GM18520 (cell line): ENCODE measurements at regions not wholly inside any gene's neighbourhood (a gene's known extent, or its start where the extent isn't known, plus 50 kb on each side); places are given as distances from the start of the nearest gene placed in this dataset.

ENCODE experiments used
- ATAC-seq: cut with Tn5 transposase; IDR thresholded peaks from one replicate; pipeline ENCODE4 v1.9.1; 2021; ENCODE audit not compliant: unreplicated experiment

DNA sequence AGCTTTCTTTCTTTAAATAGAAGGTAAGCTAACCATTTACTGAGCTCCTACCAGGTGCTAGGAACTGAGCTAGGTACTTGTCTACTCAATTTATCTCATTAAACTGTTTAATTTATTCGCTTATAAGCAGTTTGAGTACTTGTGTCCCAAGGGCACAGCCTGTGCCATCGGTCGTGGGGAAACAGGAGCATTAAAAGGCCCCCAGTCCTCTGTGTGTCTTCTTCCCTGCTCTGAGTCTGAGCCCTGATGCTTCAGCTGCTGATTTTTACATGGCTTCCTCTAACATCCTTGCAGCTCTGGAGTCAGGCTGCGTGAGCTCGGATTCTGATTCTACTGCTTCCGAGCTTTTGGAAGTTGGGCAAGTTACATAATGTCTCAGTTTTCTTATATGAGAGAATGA lies 239.5 kb downstream of the EDEM1 start:
- no peak for ATAC-seq

DNA sequence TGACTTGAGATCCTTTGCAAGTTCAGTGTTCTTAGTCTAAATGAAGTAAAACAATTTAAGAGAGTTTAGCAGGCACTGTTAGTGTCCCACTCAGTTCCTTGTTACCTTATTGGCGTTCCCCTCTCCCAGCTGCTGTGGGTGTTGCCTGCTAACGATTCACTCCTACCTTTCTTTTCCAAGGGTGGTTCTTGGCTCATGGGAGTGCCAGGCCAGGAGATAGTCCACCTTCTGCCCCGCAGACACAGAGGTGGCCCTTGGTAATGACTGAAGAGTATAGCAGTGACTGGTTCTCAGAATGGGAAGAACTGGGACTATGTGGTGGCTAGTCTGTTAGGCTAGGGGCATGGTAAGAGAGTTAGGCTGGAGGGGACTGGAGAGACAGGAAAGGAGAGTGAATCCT lies 240.4 kb downstream of the EDEM1 start:
- ATAC-seq, result no peak

DNA sequence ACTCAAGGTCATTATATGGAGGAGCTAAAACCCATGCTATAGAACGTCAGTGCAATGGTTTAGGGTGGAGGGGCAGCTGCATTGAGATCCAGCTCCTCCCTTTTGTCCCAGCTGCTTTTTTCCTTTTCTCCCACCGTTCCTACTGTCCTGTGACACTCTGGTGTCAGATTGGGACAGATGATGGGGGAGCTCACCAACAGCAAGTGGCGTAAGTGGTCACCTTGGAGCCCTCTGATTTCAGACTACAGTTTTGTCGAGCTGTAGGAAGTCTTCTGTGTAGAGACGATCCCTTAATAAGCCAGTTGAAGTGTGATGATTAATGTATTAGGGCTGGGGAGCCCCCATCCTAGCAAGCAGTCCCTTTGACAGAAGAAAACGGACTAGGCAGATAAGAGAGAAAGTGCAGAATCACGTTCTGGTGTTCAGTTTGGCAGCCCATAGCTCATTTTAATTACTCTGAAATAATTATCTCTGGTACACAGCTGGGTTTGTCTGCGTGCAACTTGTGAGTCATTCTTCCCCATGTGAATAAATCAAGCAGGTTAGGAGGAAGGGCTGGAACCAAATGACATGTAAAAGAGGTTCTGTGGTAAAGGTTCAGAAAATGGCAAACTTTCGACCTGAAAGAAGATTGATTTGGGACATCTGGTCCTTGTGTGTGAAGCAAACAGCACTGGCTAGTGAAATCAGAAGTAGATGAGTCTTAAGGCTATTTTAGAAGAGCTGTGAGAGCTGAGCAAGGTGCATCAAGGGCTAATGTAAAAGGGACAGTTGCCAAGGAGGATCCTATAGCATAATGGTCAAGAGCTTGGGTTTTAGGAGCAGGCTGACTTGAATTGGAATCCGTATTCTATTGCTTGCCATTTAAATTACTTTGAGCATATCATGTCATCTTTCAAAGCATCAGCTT lies 241.4 kb downstream of the EDEM1 start:
- peak; percentile 87 for ATAC-seq

DNA sequence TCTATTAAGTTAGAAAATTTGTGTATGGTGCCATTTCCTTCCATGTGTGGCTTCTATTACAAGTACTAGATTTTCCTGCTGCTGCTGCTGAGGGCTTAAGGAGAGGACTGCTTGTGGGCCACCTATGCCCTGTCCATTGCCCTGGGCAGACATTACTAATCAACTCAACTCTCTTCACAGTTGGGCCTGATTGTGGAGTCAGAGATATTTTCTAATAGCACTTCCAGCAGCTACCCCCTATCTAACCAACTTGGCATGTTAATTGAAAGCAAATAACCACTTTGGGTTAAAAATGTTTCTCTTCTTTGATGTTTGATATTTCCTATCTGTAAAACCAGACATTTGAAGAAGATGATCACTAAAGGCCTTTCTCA lies 242.0 kb downstream of the EDEM1 start:
- no peak for ATAC-seq

DNA sequence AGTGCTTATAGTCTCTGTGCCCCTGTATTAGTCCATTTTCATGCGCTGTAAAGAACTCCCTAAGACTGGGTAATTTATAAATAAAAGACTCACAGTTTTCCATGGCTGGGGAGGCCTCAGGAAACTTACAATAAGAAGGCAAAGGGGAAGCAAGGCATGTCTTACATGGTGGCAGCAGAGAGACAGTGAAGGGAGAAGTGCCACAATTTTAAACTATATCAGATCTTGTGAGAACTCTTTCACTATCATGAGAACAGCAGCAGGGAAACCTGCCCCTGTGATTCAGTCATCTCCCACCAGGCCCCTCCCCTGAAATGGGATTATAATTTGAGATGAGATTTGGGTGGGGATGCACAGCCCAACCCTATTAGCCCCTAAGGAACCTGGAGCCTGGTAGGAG lies 243.2 kb downstream of the EDEM1 start:
- no peak for ATAC-seq

DNA sequence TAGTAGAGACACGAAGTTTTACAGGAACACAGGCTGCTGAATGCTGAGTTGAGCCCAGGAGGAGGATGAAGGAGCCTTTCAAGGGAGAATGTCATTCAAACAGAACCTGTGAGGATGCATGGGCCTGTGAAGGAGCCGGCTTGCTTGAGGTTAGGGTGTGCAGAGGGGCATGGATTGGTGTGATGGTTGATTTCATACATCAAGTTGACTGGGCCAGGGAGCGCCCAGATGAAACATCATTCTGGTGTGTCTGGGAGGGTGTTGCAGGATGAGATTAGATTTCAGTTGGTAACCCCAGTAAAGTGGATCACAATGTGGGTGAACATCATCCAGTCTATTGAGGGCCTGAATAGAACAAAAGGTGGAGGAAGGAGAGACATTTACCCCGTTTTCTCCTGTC lies 243.6 kb downstream of the EDEM1 start:
- no peak for ATAC-seq

DNA sequence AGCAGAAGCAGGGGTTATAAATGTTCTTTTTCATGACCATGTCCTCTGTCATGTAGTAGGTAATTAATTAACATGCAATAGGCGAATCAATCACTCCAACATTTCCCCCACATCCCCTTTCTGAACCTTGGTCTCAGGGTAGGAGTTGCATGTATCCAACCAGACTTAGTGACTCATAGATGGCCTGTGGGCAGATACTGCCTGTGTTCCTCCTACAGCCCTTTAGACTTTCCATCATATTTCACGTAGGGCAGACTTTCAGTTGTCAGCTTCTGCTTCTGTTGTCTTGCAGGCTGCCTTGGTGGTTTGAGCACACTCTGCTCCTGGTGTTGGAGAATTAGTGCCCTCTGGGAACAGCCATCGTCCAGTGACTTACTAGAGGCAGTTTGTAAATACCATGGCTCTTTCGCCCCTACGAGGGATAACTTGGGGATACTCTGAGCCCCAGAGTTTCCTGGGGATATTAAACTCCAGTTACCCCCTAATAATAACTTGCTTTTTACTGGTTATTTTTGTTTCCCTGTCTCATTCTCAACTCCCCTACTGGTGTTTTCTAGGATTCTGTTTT lies 244.4 kb downstream of the EDEM1 start:
- ATAC-seq, result no peak

DNA sequence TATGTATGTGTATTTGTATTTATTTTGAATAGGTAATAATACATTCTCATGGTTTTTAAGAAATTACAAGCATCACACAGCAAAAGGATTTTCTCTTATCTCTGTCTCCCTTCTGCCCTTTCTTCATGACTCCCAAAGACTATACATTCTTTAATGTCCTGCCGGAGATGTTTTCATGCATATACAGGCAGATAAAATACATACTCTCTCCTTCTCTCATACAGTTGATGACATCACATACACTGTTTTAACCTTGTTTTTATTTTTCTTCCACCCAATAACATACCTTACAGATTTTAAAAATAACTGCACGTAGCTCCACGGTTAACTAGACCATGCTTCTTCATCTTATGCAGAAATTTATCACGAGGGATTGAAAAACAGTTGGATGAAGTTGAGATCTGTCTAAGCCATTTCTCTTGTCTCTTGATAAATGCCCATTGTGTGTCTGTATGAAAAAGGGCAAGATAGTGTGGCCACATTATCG lies 249.8 kb downstream of the EDEM1 start:
- ATAC-seq, result no peak

DNA sequence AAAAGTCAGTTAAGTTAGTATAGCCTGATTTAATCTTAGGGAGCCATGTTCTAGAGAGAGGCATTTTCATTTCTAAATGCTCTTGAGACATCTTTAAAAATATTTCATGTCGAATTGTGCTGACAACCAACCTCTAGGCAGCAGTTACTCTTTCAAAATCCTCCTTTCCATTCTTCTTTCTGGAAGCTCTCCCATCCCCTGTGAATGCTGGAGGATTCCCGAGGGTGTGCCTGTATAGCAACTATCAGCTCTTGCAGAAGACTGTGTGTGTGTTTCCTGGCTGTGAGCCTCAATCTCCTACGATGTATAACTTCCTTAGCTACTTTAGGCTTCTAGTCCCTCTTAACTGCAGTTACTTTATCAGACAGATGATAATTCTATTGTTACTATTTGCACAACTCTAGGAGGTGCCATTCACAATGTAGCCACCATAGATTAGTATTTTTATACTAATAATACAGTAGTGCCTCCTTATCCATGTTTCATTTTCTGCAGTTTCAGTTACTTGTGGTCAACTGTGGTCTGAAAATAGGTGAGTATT lies 250.3 kb downstream of the EDEM1 start:
- no peak for ATAC-seq

DNA sequence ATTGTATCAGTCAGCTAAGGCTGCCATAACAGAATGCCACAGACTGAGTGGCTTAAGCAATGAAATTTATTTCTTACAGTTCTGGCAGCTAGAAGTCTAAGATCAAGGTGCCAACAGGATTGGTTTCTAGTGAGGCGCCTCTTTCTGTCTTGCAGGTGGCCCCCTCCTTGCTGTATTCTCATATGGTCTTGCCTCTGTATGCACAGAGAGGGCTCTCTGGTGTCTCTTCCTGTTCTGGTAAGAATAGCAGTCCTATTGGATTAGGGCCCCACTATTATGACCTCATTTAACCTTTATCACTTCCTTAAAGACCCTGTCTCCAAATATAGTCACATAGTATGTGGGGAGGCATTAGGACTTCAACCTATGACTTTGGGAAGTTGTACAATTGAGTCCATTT lies 253.9 kb downstream of the EDEM1 start:
- no peak for ATAC-seq

DNA sequence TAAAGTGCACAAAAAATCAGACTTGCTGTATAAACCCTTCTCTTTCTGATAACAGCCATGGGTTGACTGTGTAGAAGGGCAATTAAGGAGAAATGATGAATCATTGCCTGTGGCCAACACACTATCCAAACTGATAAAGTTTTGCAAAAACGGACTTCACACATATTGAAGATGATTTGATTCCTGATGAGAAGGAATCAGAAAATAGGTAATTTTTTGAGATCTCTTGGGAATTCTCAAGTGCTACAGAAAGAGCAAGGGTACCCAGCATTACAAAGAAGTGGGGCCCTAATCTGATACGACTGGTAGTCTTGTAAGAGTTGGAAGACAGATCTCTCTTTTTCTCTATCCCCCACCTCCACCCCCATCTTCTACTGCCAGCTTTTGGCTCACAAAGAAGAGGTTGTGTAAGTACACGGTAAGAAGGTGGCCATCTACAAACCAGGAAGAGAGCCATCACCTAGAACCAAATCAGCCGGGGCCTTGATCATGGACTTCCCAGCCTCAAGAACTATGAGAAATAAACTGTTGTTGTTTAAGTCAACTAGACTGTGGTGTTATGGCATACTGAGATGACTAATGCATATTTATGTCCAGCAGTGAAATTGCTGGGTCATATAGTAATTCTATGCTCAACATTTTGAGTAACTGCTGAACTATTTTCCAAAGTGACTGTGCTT lies 254.7 kb downstream of the EDEM1 start:
- no peak for ATAC-seq

DNA sequence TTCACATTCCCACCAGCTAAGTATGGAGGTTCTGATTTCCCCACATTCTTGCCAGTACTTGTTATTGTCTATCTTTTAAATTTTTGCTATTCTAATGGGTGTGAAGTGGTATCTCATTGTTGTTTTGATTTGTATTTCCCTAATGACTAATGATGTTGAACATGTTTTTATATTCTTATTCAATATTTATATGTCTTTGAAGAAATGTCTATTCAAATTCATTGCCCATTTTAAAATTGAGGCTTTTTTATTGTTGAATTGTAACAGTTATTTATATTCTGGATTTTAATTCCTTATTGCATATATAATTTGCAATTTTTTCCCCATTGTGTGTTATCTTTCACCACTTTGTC lies 255.3 kb downstream of the EDEM1 start:
- no peak for ATAC-seq

DNA sequence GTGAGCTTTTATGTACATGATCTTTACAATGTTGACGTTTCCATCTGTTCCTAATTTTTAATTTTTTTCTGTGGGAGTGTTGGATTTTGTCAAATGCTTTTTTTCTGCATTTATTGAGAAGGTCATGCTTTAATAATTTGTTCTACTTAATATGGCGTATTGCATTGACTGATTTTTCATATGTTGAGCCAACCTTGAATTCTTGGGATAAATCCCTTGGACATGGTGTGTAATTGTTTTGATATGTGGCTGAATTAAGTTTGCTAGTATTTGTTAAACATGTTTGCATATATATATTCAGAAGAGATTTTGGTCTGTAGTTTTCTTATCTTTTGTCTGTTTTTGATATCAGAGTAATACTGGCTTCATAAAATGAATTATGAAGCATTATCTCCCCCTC lies 256.7 kb downstream of the EDEM1 start:
- no peak for ATAC-seq

DNA sequence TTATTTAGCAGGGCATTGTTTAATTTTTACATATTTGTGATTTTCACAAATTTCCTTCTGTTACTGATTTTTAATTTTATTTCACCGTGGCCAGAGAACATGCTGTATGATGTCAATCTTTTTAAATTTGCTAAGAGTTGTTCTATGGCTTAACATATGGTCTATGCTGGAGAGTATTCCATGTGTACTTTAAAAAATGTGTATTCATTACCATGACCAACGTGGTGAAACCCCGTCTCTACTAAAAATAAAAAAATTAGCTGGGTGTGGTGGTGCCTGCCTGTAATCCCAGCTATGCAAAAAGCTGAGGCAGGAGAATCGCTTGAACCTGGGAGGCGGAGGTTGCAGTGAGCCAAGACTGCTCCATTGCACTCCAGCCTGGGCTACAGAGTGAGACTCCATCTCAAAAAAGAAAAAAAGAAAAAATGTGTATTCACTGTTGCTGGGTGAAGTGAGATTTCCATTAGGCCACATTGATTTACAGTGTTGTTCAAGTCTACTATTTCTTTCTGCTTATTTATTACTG lies 258.2 kb downstream of the EDEM1 start:
- ATAC-seq, result no peak

DNA sequence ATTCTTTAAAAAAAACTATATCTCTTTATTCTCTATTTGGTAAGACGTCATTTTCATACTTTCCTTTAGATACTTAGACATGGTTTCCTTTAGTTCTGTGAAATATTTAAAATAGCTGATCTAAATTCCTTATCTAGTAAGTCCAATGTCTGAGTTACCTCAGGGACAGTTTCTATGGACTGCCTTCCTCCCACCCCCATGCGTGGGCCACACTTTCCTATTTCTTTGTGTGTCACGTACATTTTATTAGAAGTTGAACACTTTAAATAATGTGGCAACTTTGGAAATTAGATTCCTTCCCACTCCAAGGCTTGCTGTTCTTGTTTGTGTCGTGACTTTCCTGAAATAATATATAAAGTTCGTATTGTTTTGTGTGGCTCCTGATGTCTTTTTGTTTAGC lies 260.7 kb downstream of the EDEM1 start:
- ATAC-seq, result no peak

DNA sequence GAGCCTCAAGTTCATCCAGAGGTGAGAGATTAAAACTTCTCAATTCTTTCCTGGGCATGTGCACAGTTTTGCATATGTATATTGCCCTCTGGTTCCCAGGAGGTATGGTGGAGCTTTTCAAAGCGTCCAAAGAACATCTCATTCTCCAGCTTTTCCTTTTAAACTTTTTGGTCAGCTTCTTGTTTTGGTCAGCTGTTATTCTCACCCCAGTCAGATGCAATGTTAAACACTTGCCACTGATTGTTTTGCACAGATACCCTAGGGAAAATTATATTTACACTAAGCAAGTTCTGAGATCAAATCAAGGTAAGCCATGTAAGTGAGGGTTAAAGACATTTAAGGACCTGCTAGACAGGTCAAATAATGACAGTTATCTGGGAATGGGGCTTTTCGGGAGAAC lies 261.3 kb downstream of the EDEM1 start:
- ATAC-seq, result no peak

DNA sequence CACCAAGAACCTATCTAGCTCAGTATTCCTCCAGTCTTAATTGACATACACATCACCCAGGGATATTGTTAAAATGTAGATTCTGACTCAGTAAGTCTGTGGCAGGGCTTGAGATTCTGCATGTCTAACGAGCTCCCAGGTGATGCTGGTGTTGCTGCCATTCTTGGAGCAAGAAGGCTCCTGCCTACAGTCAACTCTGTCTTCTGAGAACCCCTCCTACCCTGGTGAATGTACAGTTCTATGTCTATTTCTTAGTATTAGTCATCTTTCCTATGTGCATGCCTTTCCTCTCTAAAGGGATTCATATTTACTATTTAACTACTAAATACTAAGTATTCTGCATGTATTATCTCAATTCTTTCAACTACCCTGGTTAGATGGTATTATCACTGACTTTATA lies 268.7 kb downstream of the EDEM1 start:
- no peak for ATAC-seq

DNA sequence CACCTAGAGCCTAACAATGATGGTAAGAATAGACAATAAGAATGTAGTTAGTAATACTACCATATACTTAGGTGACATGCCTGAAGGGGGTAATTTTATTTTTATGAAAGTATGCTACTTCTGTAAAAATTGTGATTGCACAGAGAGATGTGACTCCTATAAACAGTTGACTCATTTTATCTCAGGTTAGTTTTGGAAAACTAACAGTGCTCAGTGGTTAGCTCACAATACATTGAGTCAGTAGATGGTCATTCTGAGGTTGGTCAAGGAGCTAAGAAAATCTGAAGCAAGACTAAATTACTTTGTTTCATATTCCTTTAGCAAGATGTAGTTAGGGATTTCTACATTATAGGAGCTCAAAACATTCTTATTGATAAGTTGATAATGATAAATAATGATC lies 271.0 kb downstream of the EDEM1 start:
- no peak for ATAC-seq

DNA sequence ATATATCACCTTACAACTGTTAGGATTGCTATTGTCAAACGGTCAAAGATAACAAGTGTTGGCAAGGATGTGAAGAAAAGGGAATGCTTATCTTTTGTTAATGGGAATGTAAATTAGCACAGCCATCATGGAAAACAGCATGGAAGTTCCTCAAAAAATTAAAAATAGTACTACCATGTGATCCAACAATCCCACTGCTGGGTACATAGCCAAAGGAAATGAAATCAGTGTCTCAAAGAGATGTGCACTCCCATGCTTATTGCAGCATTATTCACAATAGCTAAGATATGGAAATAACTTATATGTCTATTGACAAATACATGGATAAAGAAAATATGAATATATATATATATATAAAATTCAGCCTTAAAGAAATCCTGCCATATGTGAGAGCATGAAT lies 274.6 kb downstream of the EDEM1 start:
- ATAC-seq, result no peak

DNA sequence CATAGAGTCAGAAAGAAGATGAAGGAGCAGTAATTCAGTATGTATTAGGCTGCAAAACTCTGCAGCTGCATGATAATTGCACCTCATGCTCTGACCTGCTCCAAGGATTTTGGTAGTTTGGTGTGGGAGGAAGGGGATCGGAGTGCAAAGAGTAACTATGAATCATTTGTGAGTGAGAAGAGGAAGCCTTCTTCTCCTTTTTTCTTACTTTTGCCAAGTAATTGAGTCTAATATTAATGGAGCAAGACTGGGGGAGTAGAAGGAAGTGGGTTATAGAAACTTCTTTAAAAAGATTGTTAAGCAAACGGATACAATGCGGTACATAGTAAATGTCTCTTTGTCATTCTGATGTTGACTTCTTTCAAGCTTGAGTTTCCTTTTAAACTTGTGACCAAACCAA lies 276.5 kb downstream of the EDEM1 start:
- ATAC-seq, result no peak

DNA sequence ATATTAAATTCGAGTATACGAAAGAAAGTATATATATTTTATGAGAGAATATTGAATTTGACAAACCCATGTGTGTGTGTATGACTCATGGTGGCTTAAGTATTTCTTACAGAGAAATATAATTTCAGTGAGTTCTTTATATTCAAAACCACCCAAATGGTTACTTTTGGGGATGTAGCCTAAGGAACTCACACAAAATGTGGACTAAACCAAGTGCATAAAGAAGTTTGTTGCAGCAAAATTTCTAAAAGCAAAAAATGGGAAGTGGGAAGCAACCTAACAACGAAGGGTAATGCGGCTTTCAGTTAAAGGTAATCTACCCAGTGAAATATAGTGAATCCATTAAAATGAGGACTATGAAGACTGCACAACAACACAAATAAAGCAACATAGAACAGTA lies 277.1 kb downstream of the EDEM1 start:
- no peak for ATAC-seq

DNA sequence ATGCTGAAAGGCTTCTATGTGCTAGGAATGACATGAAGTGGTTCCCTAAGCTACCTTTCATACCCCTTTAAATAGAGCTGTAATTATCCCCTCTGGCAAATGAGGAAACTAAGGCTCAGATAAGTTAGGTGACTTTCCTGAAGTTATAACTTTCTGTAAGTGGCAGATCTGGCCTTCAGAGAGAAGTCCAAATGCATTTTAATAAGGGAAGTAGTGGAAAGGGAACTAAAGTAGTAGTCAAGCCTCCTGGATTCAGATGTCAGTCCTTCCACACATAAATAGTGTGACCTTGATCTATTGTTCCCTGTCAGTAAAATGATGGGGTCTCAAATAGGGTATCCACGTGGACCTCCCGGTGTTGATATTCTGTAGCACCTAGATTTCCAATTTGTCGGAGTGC lies 277.7 kb downstream of the EDEM1 start:
- no peak for ATAC-seq
